CD4-positive, alpha-beta T cell (primary cell): ENCODE measurements at regions not wholly inside any gene's neighbourhood (a gene's known extent, or its start where the extent isn't known, plus 50 kb on each side); places are given as distances from the start of the nearest gene placed in this dataset.

Source experiments
- ATAC-seq: fragments of 200-7000 bp; cut with Tn5 transposase; one replicate; pipeline ENCODE4 v1.10.0; 2022; ENCODE audit warnings: mild to moderate bottlenecking; ENCODE audit not compliant: poor library complexity
- CTCF ChIA-PET: fragments of 350-600 bp; sonication (Branson Sonifier 250); formaldehyde crosslinking; loops from one replicate; lab custom pipeline; 2021; ENCODE audit warnings: antibody characterized with exemption, inconsistent platforms; lab: Charles Lee
- POLR2A ChIA-PET: fragments of 350-600 bp; sonication (Branson Sonifier 250); formaldehyde crosslinking; loops from one replicate; lab custom pipeline; 2021; ENCODE audit warnings: antibody characterized with exemption, inconsistent platforms; lab: Charles Lee
- DNase-seq, 14 experiments: peaks; one replicate each; pipeline ENCODE4 v3.0.0-alpha.2; 2013 to 2020; ENCODE audit warnings: mixed read lengths in 2 of 14
- H3K27ac ChIP-seq, 2 donors: one replicate each; pipeline versions ENCODE4 v1.5.1 to v1.7.0; 2013; ENCODE audit warnings: low read length in 2 of 2, low read depth in 1 of 2, mild to moderate bottlenecking in 1 of 2
- H3K27me3 ChIP-seq, 2 experiments: 1 replicate in 1 of 2; 2 replicates in 1 of 2; pipeline versions ENCODE4 v1.6.1 to v1.7.0; 2013; ENCODE audit warnings: low read length in 2 of 2, control low read depth in 1 of 2, mild to moderate bottlenecking in 1 of 2, moderate library complexity in 1 of 2; ENCODE audit not compliant: insufficient read depth in 2 of 2, control insufficient read depth in 1 of 2
- H3K36me3 ChIP-seq: one replicate; pipeline ENCODE4 v1.6.1; 2013; ENCODE audit warnings: low read length, control low read depth; ENCODE audit not compliant: insufficient read depth
- H3K4me1 ChIP-seq: one replicate; pipeline ENCODE4 v1.6.1; 2013; ENCODE audit warnings: low read length, control low read depth; ENCODE audit not compliant: insufficient read depth
- H3K4me3 ChIP-seq: one replicate; pipeline ENCODE4 v1.5.1; 2013; ENCODE audit warnings: mild to moderate bottlenecking, low read length, moderate library complexity
- H3K9me3 ChIP-seq, 2 experiments: 1 replicate in 1 of 2; 2 replicates in 1 of 2; pipeline versions ENCODE4 v1.6.1 to v1.7.0; 2013; ENCODE audit warnings: low read length in 2 of 2, mild to moderate bottlenecking in 2 of 2, control low read depth in 1 of 2, moderate library complexity in 1 of 2; ENCODE audit not compliant: control insufficient read depth in 1 of 2, insufficient read depth in 1 of 2
- H3K27ac Mint-ChIP-seq: one replicate; pipeline ENCODE4 v1.8.0; 2020; ENCODE audit warnings: mixed read lengths
- H3K27me3 Mint-ChIP-seq: one replicate; pipeline ENCODE4 v1.8.0; 2021; ENCODE audit warnings: mixed read lengths
- H3K36me3 Mint-ChIP-seq: one replicate; pipeline ENCODE4 v1.8.0; 2021; ENCODE audit warnings: low read depth, mixed read lengths
- H3K4me1 Mint-ChIP-seq: one replicate; pipeline ENCODE4 v1.8.0; 2021; ENCODE audit warnings: low read depth, mixed read lengths
- H3K4me3 Mint-ChIP-seq: one replicate; pipeline ENCODE4 v1.8.0; 2020; ENCODE audit warnings: mild to moderate bottlenecking, mixed read lengths
- H3K9me3 Mint-ChIP-seq: one replicate; pipeline ENCODE4 v1.8.0; 2020; ENCODE audit warnings: mixed read lengths
- CTCF ChIP-seq: fragments of 200-600 bp; IDR thresholded peaks from one replicate; pipeline ENCODE4 v1.8.0; 2022; ENCODE audit warnings: antibody characterized with exemption, mild to moderate bottlenecking
- intact Hi-C, 2 experiments: fragments of 100-400 bp; cut with DNase I in 1 of 2; cut with micrococcal nuclease in 1 of 2; formaldehyde crosslinking; loops; one replicate each; pipeline versions ENCODE4 v1.15.1 to v1.9.0; 2023 to 2025; cut with DNase I, micrococcal nuclease

GRCh38 chr4:156575430-156576073, 396.0 kb downstream of the PDGFC start:
- POLR2A ChIA-PET: no interaction called here
- H3K4me1 ChIP-seq: no peaks in the 10 kb centered on the region
- H3K27ac Mint-ChIP-seq: no peak overlapping the region

GRCh38 chr4:156571146-156571545, 400.5 kb downstream of the PDGFC start:
- Histone ChIP-seq H3K27ac (no peak overlapping the region), H3K4me1 (no peaks in the 10 kb centered on the region), H3K27me3 (no peaks in the 10 kb centered on the region), H3K4me3 (no peak overlapping the region), H3K9me3 (no peaks in the 10 kb centered on the region), H3K36me3 (no peaks in the 10 kb centered on the region)
- Mint-ChIP-seq H3K27me3 (no peaks in the 10 kb centered on the region), H3K4me3 (no peak overlapping the region), H3K4me1 (no peaks in the 10 kb centered on the region), H3K27ac (no peak overlapping the region), H3K36me3 (no peaks in the 10 kb centered on the region), H3K9me3 (peaks cover 3% of the 10 kb centered on the region)
- POLR2A ChIA-PET: no interaction called here
- no peak for TF ChIP-seq CTCF
- intact Hi-C loops: no loop called here
- CTCF ChIA-PET: no interaction called here
- DNase-seq (no peak), ATAC-seq (no peak)

More at GRCh38 chr4:156575430-156576073, 396.0 kb downstream of the PDGFC start:
- CTCF ChIA-PET: no interaction called here
- intact Hi-C loops: no loop called here
- H3K4me3 ChIP-seq: no peak overlapping the region
- no peaks in the 10 kb centered on the region for H3K27me3 ChIP-seq
- H3K36me3 ChIP-seq: no peaks in the 10 kb centered on the region
- H3K9me3 Mint-ChIP-seq: peaks cover 7% of the 10 kb centered on the region
- peaks cover 0 to 3% of the 10 kb centered on the region in 2 experiments for H3K9me3 ChIP-seq
- DNase-seq: peak in 1 of 14 experiments; percentile 0
- H3K27ac ChIP-seq: no peak overlapping the region
- ATAC-seq: no peak
- no peaks in the 10 kb centered on the region for H3K4me1 Mint-ChIP-seq
- no peak overlapping the region for H3K4me3 Mint-ChIP-seq
- no peak for TF ChIP-seq CTCF
- no peaks in the 10 kb centered on the region for H3K36me3 Mint-ChIP-seq
- no peaks in the 10 kb centered on the region for H3K27me3 Mint-ChIP-seq

- no peaks in the 10 kb centered on the region for H3K4me1 ChIP-seq
- Mint-ChIP-seq H3K36me3 (no peaks in the 10 kb centered on the region), H3K4me3 (no peak overlapping the region), H3K27me3 (no peaks in the 10 kb centered on the region), H3K4me1 (no peaks in the 10 kb centered on the region), H3K9me3 (peaks cover 3% of the 10 kb centered on the region), H3K27ac (no peak overlapping the region)
- H3K27me3 ChIP-seq: no peaks in the 10 kb centered on the region
- H3K4me3 ChIP-seq: no peak overlapping the region
- DNase-seq: no peak
- H3K27ac ChIP-seq: no peak overlapping the region
- H3K36me3 ChIP-seq: no peaks in the 10 kb centered on the region
- no peaks in the 10 kb centered on the region for H3K9me3 ChIP-seq
- ATAC-seq: no peak
- intact Hi-C loops: no loop called here
- ChIA-PET POLR2A (no interaction called here), CTCF (no interaction called here)
- TF ChIP-seq CTCF: no peak
Observed at GRCh38 chr4:156569535-156569934, 402.1 kb downstream of the PDGFC start.
